ENCODE measurements at regions not wholly inside any gene's neighbourhood (a gene's known extent, or its start where the extent isn't known, plus 50 kb on each side); places are given as distances from the start of the nearest gene placed in this dataset.

DNA sequence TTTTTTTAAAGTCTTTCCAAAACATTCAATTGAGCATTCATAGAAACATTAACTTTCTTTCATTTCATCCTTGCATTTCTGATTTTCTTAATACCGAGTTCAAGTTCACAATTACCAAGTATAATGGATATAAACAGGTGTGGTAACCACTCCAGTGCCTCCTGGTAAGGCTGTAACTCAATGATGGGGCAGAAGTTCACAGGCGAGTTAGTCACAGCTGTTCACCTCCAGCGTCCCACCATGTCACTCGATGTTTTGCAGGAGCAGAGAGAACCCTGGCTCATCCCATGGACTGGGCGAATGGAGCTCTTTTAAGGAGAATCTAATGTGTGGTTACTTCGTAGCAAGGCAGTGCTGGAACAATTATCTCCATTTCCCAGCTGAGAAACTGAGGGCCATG is 94.4 kb upstream of the ALX4 start:
- H3K27me3 ChIP-seq = no peaks in the 10 kb centered on the region

DNA sequence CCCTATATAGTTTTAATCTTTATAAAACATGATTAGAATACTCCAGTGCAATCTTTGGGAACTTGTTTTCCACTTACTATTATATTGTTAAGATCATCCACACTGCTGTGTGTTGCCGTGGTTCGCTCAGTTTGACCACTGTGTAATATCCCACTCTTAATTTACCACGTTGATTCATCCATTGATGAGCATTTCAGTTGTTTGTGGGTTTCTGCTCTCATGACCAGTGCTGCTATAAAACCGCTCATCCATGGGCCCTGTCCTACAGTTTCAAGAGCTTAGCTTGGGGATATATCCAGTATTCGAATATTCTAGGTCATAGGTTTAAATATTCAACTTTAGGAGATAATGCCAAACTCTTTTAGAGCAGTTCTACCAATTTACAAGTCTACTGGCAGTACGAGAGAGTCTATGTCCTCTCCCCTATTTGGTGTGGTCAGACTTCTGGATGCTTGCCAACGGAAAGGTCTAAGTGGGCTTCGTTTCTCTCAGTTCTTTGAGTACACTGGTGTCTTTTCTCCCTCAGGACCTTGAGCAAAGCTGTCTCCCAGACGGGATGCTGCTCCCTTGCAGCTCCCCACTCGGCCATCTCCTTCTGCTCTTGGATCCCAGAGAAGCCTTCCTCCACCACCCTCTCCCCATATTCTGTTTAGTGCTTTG is 94.9 kb upstream of the ALX4 start:
- H3K4me3 ChIP-seq = no peak overlapping the region
- no peaks in the 10 kb centered on the region for H3K36me3 ChIP-seq
- ATAC-seq (ENCODE audit: low FRiP score in 2 of 2) (no peak), DNase-seq (no peak)
- TF ChIP-seq POLR2A (IDR thresholded peaks at IDR 0.05) (no peak), POLR2AphosphoS5 (IDR thresholded peaks at IDR 0.05) (no peak), EP300 (IDR thresholded peaks at IDR 0.05) (no peak)
- TF ChIP-seq, protein P1, sequence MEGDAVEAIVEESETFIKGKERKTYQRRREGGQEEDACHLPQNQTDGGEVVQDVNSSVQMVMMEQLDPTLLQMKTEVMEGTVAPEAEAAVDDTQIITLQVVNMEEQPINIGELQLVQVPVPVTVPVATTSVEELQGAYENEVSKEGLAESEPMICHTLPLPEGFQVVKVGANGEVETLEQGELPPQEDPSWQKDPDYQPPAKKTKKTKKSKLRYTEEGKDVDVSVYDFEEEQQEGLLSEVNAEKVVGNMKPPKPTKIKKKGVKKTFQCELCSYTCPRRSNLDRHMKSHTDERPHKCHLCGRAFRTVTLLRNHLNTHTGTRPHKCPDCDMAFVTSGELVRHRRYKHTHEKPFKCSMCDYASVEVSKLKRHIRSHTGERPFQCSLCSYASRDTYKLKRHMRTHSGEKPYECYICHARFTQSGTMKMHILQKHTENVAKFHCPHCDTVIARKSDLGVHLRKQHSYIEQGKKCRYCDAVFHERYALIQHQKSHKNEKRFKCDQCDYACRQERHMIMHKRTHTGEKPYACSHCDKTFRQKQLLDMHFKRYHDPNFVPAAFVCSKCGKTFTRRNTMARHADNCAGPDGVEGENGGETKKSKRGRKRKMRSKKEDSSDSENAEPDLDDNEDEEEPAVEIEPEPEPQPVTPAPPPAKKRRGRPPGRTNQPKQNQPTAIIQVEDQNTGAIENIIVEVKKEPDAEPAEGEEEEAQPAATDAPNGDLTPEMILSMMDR (IDR thresholded peaks at IDR 0.05) = no peak
- no peaks in the 10 kb centered on the region for H3K9me3 ChIP-seq
- no peaks in the 10 kb centered on the region for H3K27me3 ChIP-seq
- 75 to 76% methylated on average over 10 of the region's 10 CpGs for WGBS, 2 donors
- H3K4me1 ChIP-seq = no peaks in the 10 kb centered on the region
- H3K27ac ChIP-seq = no peak overlapping the region

More for the DNA sequence above, 94.4 kb upstream of the ALX4 start:
- no peaks in the 10 kb centered on the region for H3K4me1 ChIP-seq
- ATAC-seq (ENCODE audit: low FRiP score in 2 of 2) = no peak
- TF ChIP-seq POLR2AphosphoS5 (IDR thresholded peaks at IDR 0.05) (no peak), POLR2A (IDR thresholded peaks at IDR 0.05) (no peak), EP300 (IDR thresholded peaks at IDR 0.05) (no peak)
- TF ChIP-seq, protein P1 (IDR thresholded peaks at IDR 0.05) = no peak
- H3K4me3 ChIP-seq = no peak overlapping the region
- no peaks in the 10 kb centered on the region for H3K9me3 ChIP-seq
- DNase-seq = no peak
- no peaks in the 10 kb centered on the region for H3K36me3 ChIP-seq
- H3K27ac ChIP-seq = no peak overlapping the region
- 77 to 79% methylated on average over 6 of the region's 6 CpGs for WGBS, 2 donors

DNA sequence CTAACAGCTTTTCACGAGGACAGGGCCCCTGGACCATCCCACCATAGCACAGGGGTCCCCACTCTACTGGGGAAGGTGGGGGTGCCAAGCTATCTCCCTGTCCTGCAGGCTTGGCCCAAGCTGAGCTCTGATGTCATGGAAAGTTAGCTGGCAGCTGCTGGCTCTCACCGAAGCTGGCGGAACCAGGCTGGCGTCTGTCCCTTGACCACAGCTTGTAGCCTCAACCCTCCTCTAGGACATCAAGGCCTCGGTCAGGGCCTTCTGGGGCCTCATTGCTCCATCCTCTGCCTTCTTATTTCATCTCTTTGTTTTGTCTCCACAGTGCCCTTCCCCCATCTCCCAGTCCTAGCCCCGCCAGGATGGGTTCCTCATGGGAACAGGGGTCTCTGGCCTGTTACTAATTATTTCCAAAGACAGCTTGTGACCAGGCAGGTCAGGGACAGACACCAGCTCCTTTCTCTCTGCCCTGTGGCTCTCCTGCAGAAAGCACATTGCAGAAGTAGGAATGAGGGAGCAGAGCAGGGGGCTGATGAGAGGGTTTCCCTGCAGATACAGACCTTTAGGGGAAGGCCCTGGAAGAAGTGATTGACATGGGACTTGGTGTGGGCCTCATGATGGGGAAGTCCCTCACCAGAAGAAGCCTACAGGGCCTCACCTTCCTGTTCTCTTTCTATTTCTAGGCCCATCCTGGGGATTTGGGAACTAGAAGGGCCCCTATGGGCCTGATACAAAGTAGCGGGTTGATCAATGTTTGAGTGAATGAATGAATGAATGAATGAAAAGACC is 97.5 kb upstream of the ALX4 start:
- Histone ChIP-seq H3K4me3 (no peak overlapping the region), H3K4me1 (no peaks in the 10 kb centered on the region), H3K9me3 (peaks cover 0 to 9% (median 3%) of the 10 kb centered on the region in 4 donors), H3K27ac (no peak overlapping the region), H3K27me3 (no peaks in the 10 kb centered on the region), H3K36me3 (no peaks in the 10 kb centered on the region)
- ATAC-seq (ENCODE audit: low FRiP score in 2 of 2) (no peak), DNase-seq (peak in 1 of 2 donors; percentile 6)
- TF ChIP-seq POLR2A (IDR thresholded peaks at IDR 0.05) = no peak
- TF ChIP-seq POLR2AphosphoS5 (IDR thresholded peaks at IDR 0.05) = no peak
- no peak for TF ChIP-seq EP300 (IDR thresholded peaks at IDR 0.05)
- TF ChIP-seq, protein P1 (IDR thresholded peaks at IDR 0.05) = no peak
- WGBS, 2 donors = 68 to 83% methylated on average over 6 to 7 of the region's 7 CpGs

DNA sequence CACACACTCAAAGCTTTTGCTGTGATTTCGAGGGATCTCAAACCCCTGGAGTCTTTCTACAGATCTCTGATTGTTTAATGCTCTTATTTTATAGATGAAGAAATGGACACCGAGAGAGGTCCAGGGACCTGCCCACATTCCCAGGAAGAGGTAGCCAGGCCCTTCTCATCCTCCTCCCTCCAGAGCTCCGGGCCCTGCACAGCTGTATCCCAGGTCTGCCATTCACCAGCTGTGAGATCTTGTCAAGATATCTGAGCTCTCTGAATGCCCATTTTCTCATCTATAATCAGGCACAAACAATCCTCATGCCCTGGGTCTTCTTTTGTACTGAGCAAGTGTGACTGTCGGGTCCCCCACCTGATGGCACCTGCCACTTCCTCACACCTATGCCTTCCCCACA is 98.2 kb upstream of the ALX4 start:
- no peak for TF ChIP-seq POLR2AphosphoS5 (IDR thresholded peaks at IDR 0.05)
- no peak for TF ChIP-seq POLR2A (IDR thresholded peaks at IDR 0.05)
- TF ChIP-seq, protein P1 (IDR thresholded peaks at IDR 0.05) = no peak
- Histone ChIP-seq H3K4me3 (no peak overlapping the region), H3K4me1 (no peaks in the 10 kb centered on the region), H3K36me3 (no peaks in the 10 kb centered on the region), H3K27me3 (no peaks in the 10 kb centered on the region), H3K27ac (no peak overlapping the region), H3K9me3 (peaks cover 0 to 9% (median 3%) of the 10 kb centered on the region in 4 donors)
- ATAC-seq (ENCODE audit: low FRiP score in 2 of 2) (no peak), DNase-seq (no peak)
- 43 to 47% methylated on average over 4 of the region's 4 CpGs for WGBS, 2 donors

Data from upper lobe of left lung (tissue), 6 donors.